ENCODE measurements at regions not wholly inside any gene's neighbourhood (a gene's known extent, or its start where the extent isn't known, plus 50 kb on each side); places are given as distances from the start of the nearest gene placed in this dataset.
"Not testable (repeated sequence)": the region's sequence is repeated elsewhere in the genome, so short reads cannot be mapped to it uniquely, and the experiment has no call there.

DNA sequence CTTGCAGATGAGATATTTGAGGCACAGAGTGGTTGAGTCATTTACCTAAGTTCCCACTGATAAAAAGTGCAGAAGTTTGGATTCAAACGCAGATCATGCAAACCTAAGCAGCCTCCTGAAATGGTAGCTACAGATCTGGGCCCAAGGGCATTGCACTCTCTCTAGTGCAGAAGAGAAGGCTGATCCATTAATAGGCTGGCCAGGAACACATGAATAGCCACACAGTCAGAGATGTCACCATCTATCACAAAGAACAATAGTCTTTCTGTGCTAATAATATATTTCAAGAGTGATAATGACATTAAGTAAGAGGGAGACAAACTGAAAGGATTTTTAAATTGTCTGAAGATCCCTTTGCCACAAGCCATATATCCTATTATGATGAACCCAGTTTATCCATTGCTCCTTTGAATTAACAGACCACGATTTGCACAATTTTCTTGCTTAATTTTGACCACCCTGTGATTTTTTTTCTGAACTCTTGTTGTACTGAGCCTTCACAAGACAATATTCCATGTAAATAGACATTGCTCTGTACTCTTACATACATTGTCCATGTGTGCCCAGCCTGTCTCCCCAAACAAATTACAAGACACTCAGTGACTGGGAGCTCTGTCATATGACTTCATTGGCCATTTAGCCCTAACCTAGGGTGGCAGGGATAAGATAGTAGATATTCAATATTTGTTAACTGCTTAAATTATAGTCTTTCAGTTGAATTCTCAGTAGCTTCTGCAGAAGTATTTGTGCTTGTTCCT is 112.4 kb upstream of the RBPJ start:
- no peak for DNase-seq (ENCODE audit: low spot score)

- DNase-seq (ENCODE audit: low spot score) = not testable (repeated sequence)
These were observed 111.4 kb upstream of the RBPJ start for GRCh38 chr4:26209378-26209777.

DNA sequence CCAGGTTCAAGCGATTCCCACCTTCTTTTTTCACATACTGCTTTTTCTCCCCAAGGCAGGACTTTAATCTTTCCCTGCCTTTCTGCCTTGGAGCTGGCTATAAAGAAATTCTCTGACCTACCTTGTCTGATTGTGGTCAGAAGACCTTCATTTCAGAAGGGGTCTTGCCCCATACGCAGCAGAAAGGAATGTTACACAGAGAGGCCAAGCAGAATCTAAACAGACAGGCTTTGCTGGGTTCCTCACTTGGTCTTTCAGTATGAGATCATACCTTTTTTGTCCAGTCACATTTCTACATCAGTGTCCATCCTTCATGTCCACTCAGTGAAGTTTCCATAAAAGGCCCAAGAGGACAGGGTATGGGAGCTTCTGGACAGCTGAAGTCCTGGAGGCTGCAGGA is 108.3 kb upstream of the RBPJ start:
- DNase-seq (ENCODE audit: low spot score) = no peak

DNA sequence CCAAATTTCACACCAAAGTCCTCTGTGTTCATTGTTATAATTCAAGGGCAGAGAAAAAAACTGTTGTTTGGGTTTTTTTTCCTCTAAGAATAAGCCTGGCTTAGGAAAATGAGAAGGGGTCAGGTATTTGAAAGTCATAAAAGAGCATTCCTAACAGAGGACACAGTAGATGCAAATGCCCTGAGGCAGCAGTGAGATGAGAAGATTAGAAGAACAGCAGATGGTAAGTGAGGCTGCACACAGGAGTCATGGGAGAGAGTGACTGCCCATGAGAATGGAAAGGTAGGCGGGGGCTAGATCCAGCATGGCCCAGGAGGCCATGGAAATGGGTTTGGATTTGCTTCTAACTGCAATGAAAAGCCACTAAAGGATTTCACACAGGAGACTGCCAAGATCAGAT is 107.5 kb upstream of the RBPJ start:
- no peak for DNase-seq (ENCODE audit: low spot score)

- no peak for DNase-seq (ENCODE audit: low spot score)
These were observed 105.8 kb upstream of the RBPJ start for GRCh38 chr4:26214994-26215393.

- no peak for DNase-seq (ENCODE audit: low spot score)
These were observed 105.1 kb upstream of the RBPJ start for GRCh38 chr4:26215725-26216124.

DNA sequence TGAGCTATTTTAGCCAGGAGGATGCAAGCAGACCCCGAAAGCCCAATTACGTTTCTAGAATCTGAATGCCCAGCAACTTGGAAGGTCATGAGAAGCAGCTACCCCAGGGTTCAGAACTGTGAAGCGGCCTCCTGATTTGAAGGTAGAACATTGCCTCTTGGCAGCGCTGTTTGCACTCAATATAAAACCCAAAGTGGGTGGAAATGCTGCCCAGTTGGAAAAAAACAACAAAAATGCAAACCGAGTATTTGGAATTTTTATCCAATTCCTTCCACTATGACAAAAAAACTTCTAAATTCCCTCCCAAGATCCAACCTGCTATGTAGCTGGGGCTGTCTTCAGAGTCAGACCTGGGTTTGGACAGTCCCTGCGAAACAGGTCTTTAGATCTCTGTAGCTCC is 103.3 kb upstream of the RBPJ start:
- no peak for DNase-seq (ENCODE audit: low spot score)

DNA sequence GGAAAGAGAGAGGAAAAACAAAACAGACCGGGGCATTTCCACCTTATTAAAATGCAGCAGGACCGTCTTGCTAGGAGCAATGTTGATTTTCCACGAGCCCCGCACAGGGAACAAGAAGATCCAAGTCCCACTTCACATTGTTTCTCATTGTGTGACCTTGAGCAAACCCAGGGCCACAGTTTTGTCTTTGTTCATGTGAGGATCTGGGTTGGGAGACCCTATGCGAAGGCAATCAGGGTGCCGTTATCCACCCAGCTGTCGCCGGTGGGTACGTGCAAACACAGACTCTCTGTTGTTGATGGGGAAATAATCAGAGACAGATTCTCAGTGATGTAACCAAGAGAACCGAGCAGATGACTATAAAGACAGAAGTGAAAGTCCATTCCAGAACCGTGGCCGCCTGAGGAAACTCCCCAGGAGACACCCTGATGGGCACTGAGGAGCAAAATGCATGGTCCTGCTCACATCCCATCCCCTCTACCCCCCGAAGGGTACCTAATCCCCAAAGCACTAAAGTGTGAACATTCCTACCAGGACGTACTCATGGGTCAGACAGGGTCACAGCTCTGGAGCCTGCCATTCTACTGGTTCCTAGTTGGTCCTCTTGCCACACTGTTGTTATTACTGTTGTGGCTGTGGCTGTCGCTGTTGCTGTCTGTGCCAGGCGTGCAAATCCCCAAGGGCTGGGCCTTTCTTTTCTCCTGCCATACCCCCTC is 102.7 kb upstream of the RBPJ start:
- DNase-seq (ENCODE audit: low spot score) = no peak

- no peak for DNase-seq (ENCODE audit: low spot score)
These were observed 101.9 kb upstream of the RBPJ start for GRCh38 chr4:26218677-26219605.

GRCh38 chr4:26220696-26221095 is 100.1 kb upstream of the RBPJ start:
- no peak for DNase-seq (ENCODE audit: low spot score)

GRCh38 chr4:26223155-26223554 is 97.7 kb upstream of the RBPJ start:
- DNase-seq (ENCODE audit: low spot score) = no peak

DNA sequence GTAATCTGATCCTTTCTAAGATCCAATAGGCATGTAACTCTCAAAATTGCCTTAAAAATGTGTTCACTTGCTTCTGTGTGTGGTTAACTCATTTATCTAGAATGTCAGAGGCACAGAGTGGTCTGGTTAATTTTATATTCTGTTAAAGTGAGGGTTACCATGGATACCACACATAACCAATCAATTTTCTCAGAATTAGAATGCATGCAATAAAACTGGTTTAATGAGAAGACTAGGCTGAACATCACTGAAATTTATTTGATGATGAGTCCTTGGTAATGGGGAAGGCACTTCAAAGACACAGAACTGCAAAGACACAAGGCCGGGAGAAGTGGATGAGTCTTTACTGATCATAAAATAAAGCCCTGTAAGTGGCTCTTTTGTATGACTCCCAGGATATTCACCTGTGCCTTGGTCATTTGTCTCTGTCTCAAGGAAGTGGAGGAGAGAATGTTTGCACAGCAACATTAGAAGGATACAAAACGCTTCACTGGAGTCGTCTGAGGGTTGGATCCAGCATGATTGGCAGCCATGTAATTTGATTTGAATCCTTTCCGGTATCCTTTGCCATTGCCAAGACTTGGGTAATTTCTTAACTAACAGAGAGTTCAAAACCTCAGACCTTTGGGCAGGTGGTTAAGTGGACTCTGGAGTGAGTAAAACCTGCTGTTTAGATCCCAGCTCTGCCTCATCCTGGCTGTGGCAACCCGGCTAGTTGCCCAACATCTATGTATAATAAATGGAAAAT is 94.0 kb upstream of the RBPJ start:
- DNase-seq (ENCODE audit: low spot score) = no peak

DNA sequence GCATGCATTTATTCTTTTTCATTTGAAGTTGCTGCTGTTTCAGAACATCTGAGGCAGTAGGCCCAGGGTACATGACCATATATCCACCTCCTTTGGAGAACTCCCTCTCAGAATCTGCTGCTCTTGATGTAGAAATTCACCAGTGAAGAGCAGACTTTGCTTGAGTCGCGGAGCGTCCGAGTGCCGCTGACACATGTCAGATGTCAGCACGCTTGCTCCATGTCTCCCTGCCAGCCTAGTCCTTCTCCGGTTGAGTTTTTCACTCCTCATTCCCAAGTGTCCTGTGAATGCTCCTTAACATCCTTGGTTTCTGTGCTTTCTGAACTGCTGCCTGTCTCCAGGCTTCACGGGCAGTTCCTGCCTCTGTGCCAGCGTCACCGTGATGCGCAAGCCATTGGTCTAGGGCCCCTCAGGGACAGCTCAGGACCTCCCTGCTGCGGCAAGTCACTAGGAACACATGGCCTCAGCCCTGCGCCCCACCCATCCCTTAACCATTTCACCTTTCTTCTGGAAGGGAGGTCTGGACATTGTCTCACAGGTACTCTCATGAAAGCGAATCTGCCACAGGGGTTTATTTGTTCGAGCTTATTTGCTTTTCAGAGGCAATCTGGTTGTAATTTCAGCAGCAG is 93.1 kb upstream of the RBPJ start:
- no peak for DNase-seq (ENCODE audit: low spot score)

GRCh38 chr4:26228883-26229282 is 91.9 kb upstream of the RBPJ start:
- DNase-seq (ENCODE audit: low spot score) = no peak

DNA sequence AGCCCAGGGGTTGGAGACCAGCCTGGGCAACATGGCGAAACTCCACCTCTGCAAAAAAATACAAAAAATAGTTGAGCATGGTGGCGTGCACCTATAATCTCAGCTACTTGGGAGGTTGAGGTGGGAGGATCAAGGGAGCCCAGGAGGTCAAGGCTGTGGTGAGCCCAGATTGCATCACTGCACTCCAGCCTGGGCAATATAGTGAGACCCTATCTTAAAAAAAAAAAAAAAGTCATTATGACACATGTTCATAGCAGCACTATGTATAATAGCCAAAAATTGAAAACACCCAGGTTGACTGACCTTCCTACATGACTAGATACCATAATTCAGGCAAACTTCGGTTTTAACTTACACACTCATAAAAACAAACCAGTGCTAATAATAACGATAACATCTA is 90.8 kb upstream of the RBPJ start:
- DNase-seq (ENCODE audit: low spot score) = no peak

DNA sequence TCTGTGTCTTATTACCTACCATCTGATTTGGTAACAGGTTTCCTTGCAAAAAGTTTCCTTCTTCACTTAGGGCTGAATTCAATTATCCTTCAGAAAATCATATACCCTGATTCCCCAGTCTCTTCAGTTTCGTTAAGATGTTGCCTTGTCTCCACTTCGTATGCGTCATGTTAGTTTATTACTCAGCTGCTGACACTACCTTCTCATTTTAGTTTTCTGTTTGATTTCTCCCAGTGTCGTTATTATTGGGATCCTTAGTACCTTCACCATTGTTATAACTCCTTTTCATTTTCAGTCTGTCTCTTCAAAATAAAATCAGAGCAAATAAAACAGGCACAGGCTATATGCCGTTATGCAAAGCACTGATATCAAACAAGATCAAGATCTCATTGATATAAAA is 87.5 kb upstream of the RBPJ start:
- DNase-seq (ENCODE audit: low spot score) = no peak

DNA sequence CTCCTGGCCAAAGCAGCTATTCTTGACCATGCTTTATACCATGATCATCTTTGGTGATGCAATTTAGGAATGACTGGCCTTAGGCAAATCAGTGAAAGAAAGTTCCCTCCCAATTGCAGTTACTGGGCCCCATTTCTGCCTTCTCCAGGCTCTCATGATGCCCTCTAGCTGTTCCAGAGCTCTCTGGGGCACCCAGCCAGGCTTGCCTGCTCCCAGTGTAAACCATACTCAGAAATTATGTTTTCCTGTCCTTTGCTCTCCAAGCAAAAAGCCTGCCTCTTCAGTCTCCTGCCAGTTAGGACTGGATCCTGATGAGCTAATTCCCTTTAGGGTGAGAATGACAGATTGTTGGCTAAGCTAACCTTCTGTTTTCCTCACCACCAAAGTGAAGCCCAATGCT is 85.3 kb upstream of the RBPJ start:
- DNase-seq (ENCODE audit: low spot score) = peak; percentile 54

- no peak for DNase-seq (ENCODE audit: low spot score)
These were observed 82.9 kb upstream of the RBPJ start for GRCh38 chr4:26237916-26238315.

DNA sequence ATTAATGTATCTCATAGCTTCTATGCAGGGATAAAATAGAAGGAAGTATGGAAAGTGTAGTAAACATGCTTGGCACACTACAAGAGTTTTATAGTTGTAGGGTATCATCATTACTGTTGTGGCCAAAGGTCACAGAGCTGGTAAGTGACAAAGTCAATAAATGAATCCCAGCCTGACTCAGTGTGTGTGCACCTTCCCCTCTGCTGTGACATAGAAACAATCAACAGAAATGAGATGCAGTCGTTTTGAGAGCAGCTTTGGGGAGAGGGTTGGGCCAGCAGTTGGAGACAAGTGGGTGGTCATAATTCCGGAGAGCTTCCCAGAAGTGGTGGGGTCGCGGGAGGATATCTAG is 82.4 kb upstream of the RBPJ start:
- DNase-seq (ENCODE audit: low spot score) = no peak

DNA sequence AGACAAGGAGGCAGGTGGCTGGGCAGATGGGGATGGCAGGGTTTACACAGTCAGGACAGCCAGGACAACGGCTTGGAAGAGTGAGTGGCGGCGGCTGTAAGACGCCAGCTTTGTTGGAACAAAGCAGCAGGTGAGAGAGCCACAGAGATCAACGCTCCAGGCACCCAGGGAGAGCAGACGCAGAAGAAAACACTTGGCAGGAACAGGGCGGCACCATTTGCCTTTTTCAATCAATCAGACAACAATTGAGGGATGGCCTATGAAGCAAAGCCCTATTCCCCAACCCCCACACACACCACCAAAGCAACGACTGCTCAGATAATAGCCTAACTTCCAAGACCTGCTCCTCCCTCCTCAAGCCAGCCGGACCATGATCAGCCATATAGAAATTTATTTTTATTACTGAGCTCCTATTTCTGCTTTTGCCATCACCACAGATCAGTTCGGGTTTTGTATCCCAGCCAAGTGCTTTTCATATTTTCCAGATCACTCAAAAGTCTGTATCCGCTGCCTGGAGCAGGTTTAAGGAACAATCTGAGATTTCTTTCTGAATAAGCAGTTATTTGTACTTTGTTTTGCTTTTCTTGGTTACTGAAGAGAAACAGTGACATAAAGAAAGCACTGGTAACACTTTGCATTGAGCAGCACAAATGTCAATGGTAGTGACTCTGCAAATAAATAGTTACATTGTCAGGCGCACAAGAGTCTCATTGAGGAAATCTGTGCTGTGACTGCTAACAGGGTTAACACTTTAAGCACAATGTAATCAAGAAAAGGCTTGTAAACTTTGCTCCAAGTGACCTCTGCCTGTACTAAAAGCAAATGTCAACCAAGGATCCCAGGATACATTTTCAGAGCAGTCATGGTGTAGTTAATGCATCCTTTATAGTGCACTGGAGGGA is 81.8 kb upstream of the RBPJ start:
- no peak for DNase-seq (ENCODE audit: low spot score)
